GM12864 (cell line): ENCODE measurements at regions not wholly inside any gene's neighbourhood (a gene's known extent, or its start where the extent isn't known, plus 50 kb on each side); places are given as distances from the start of the nearest gene placed in this dataset.

Source experiments
- DNase-seq: peaks from one replicate; pipeline ENCODE4 v3.0.0-alpha.2; 2011; ENCODE audit warnings: low read depth
- H3K4me3 ChIP-seq: 2 replicates; pipeline ENCODE4 v1.5.1; 2011; ENCODE audit warnings: mild to moderate bottlenecking, low read depth, low read length, control low read depth
- TF ChIP-seq, protein P1 (sequence below): IDR thresholded peaks from 2 replicates; pipeline ENCODE4 v1.5.1; 2011; ENCODE audit warnings: low read depth, mild to moderate bottlenecking, moderate library complexity, low read length, control low read depth, inconsistent platforms; ENCODE audit errors: missing control alignments

DNA sequence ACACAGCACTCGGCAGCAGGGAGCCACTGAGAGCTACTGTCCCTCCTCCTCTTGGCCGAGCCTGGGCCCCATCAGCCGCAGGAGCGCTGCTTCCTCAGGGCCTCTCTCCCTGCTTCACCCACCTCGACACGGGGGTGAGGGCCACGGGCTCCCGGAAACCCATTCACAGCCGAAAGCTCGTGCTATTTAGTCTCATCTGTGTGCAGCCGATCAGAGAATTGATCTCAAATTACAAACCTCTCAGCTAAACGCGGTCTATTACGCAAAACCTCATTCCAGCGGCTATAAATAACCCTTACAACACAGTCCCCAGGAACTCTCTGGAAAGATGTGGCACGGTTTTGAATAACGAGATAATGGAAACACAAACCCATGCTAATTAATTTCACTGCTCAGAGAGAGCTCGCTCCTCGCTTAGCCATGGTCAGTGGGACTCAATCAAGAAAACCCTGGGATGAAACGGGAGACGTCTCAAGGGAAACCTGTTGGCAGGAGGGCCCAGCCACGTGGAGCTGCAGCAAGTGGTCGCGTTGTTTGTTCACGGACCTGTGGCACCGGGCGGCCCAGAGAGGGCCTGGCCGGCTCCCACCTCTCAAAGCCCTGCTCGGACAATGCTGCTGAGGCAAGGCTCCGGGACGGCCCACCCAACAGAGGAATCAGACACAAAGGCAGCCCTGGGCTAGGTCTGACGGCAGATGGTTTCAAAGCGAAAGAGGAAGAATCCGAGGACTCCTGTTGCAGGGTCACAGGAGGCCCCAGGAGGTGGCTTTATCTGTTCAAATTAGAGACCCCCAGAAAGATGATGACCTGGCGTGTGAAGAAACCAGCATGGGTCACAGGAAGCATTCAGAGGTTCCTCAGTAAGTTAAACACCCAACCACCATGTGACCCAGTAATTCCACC lies 210.5 kb downstream of the CTTN start:
- TF ChIP-seq, protein P1, sequence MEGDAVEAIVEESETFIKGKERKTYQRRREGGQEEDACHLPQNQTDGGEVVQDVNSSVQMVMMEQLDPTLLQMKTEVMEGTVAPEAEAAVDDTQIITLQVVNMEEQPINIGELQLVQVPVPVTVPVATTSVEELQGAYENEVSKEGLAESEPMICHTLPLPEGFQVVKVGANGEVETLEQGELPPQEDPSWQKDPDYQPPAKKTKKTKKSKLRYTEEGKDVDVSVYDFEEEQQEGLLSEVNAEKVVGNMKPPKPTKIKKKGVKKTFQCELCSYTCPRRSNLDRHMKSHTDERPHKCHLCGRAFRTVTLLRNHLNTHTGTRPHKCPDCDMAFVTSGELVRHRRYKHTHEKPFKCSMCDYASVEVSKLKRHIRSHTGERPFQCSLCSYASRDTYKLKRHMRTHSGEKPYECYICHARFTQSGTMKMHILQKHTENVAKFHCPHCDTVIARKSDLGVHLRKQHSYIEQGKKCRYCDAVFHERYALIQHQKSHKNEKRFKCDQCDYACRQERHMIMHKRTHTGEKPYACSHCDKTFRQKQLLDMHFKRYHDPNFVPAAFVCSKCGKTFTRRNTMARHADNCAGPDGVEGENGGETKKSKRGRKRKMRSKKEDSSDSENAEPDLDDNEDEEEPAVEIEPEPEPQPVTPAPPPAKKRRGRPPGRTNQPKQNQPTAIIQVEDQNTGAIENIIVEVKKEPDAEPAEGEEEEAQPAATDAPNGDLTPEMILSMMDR, result no peak
- DNase-seq, result no peak
- H3K4me3 ChIP-seq, result no peak overlapping the region

DNA sequence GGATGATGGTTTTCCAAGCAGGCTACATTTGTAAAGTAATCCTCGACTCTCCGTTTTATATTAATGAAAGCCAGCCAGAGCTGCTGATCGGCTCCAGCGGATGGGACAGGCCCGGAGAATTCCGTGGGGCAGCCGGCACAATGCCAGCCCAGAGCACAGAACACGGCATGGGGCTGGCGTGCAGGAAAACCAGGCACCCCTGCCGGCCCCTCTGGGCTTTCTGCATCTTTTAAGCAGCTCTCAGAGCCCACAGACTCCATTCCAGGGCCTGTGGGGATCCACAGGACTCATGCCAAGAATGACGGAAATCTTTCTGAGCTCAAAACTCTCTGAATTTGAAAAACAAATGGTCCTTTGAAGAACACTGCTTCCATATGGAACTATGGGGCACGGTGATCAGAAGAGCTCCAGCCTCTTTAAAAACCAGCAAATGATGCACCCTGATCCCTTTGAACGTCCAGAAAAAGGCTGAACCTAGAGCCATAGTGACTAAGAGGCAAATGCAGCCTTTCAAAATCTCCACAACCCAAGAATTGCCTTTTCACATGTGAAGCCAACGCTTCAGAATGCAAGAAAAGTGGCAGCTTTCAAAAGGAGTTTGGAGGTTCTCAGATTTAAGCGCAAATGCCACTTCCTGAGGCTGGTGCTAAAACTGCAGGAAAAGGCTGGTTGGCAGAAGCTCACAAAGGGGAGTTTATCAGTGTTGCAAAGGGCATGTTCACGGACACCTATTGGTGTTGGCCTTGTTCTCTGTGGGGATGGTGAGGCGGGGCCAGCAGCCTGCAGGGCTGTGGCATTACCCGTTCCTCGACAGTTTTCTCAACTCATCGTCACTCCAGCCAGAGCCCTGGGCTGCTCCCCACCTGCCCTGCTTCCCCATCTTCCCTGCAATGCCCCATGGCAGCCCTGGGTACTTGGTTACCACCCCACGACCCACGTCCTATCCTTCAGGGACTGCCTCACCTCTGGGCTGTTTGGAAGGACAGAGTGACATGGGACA lies 212.5 kb downstream of the CTTN start:
- H3K4me3 ChIP-seq, result no peak overlapping the region
- DNase-seq, result no peak
- TF ChIP-seq, protein P1, result no peak

- TF ChIP-seq, protein P1, result no peak
- DNase-seq, result no peak
- no peak overlapping the region for H3K4me3 ChIP-seq
Observed at GRCh38 chr11:70611821-70612220, 213.5 kb downstream of the CTTN start.

DNA sequence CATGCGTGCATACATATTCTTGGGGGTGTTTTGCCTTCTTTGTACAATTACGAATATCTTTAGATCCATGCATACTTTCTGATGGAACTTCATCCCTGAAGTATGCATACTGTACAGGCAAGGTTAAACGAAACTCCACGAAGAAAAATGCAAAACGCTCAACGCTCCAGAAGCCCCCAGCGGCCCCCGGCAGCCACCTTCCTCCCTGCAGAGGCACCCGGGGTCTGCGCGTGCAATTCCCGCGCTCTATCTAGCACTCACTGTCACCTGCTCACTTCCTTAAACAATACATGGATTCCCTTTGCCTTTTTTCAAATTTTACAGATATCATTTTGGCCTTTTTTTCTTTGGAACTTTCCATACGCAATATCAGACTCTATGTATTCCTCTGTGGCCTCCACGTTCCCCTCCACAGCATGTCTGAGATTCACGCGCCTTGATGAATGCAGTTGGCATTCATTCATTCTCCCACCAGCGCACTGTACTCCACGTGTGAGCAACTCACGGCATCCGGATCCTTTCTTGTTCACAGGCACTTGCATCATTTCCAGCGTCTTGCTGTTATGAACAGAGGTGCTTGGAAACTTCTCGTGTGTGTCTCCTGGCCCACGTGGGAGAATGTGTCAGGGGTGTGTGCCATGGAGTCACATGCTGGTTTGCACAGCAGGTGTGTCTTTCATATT lies 214.3 kb downstream of the CTTN start:
- no peak for DNase-seq
- TF ChIP-seq, protein P1, result no peak
- H3K4me3 ChIP-seq, result no peak overlapping the region

- TF ChIP-seq, protein P1, result no peak
- no peak overlapping the region for H3K4me3 ChIP-seq
- DNase-seq, result no peak
Observed at GRCh38 chr11:70614034-70614681, 215.8 kb downstream of the CTTN start.
